ENCODE measurements at regions not wholly inside any gene's neighbourhood (a gene's known extent, or its start where the extent isn't known, plus 50 kb on each side); places are given as distances from the start of the nearest gene placed in this dataset.

- no peak for DNase-seq
- Histone ChIP-seq H3K27me3 (no peaks in the 10 kb centered on the region), H3K4me3 (no peak overlapping the region), H3K9me3 (no peaks in the 10 kb centered on the region), H3K36me3 (no peaks in the 10 kb centered on the region), H3K4me1 (peaks cover 0 to 8% (median 0%) of the 10 kb centered on the region in 4 donors), H3K27ac (no peak overlapping the region)
- intact Hi-C loops (cut with DNase I; ENCODE audit: low total_unique reads) = no loop called here
- no peak for TF ChIP-seq CTCF (IDR thresholded peaks at IDR 0.05)
Measured at GRCh38 chr4:95603393-95603792, 54.6 kb upstream of the UNC5C start.

GRCh38 chr4:95602872-95603271, 54.1 kb upstream of the UNC5C start:
- intact Hi-C loops (cut with DNase I; ENCODE audit: low total_unique reads) = no loop called here
- H3K9me3 ChIP-seq = no peaks in the 10 kb centered on the region

GRCh38 chr4:95601356-95601755, 52.6 kb upstream of the UNC5C start:
- no peak for DNase-seq
- Histone ChIP-seq H3K4me1 (peaks cover 0 to 8% (median 0%) of the 10 kb centered on the region in 4 donors), H3K36me3 (no peaks in the 10 kb centered on the region), H3K27ac (no peak overlapping the region), H3K4me3 (no peak overlapping the region), H3K27me3 (no peaks in the 10 kb centered on the region), H3K9me3 (no peaks in the 10 kb centered on the region)
- no peak for TF ChIP-seq CTCF (IDR thresholded peaks at IDR 0.05)
- intact Hi-C loops (cut with DNase I; ENCODE audit: low total_unique reads) = no loop called here

More at GRCh38 chr4:95602872-95603271, 54.1 kb upstream of the UNC5C start:
- no peak overlapping the region for H3K27ac ChIP-seq
- no peak overlapping the region for H3K4me3 ChIP-seq
- H3K27me3 ChIP-seq = no peaks in the 10 kb centered on the region
- DNase-seq = no peak
- H3K4me1 ChIP-seq = peaks cover 0 to 8% (median 0%) of the 10 kb centered on the region in 4 donors
- no peaks in the 10 kb centered on the region for H3K36me3 ChIP-seq
- TF ChIP-seq CTCF (IDR thresholded peaks at IDR 0.05) = no peak

- Histone ChIP-seq H3K4me3 (no peak overlapping the region), H3K9me3 (no peaks in the 10 kb centered on the region), H3K36me3 (no peaks in the 10 kb centered on the region), H3K27me3 (no peaks in the 10 kb centered on the region), H3K27ac (no peak overlapping the region), H3K4me1 (peaks cover 0 to 8% (median 0%) of the 10 kb centered on the region in 4 donors)
- no peak for TF ChIP-seq CTCF (IDR thresholded peaks at IDR 0.05)
- DNase-seq = no peak
- intact Hi-C loops (cut with DNase I; ENCODE audit: low total_unique reads) = no loop called here
Measured at GRCh38 chr4:95599777-95600400, 51.1 kb upstream of the UNC5C start.

Measured in tibial artery (tissue), 4 donors.